HPDE6-E6E7 (cell line): ENCODE measurements at regions not wholly inside any gene's neighbourhood (a gene's known extent, or its start where the extent isn't known, plus 50 kb on each side); places are given as distances from the start of the nearest gene placed in this dataset.

ENCODE experiments used
- DNase-seq: peaks from one replicate; pipeline ENCODE4 v3.0.0; 2011; ENCODE audit warnings: missing footprints; ENCODE audit errors: extremely low spot score

GRCh38 chr2:48254839-48255238 is 59.6 kb upstream of the FOXN2 start:
- no peak for DNase-seq

- DNase-seq, result no peak
These were observed 57.0 kb upstream of the FOXN2 start for GRCh38 chr2:48257456-48257855.

GRCh38 chr2:48258481-48259149 is 55.9 kb upstream of the FOXN2 start:
- no peak for DNase-seq

- no peak for DNase-seq
These were observed 54.7 kb upstream of the FOXN2 start for GRCh38 chr2:48259811-48260210.

GRCh38 chr2:48264627-48265026 is 49.9 kb upstream of the FOXN2 start:
- no peak for DNase-seq
